ENCODE measurements at regions not wholly inside any gene's neighbourhood (a gene's known extent, or its start where the extent isn't known, plus 50 kb on each side); places are given as distances from the start of the nearest gene placed in this dataset.

DNA sequence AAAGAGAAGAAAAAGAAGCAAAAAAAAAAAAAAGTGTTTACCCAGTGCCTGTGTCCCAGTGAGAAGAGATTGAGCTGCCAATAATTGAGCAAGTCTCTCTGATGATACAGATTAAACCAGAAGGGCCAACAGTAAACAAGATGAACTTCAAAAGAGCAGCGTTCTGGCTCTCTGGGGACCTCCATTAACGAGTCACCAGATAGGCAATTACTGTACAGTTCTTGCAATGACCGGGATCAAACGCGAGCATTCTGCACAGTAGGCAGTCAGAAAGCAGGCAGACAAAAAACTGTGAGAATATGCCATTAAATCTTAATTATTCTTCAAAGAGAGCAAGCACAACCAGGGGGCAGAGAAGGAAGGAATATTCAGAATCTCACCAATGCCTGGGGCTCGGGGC is 626.1 kb downstream of the TMEM114 start (continued):
- TF ChIP-seq RAD21 (IDR thresholded peaks at IDR 0.05 in 1 of 2, conservative IDR thresholded peaks at IDR 0.05 in 1 of 2; ENCODE audit: low read depth in 2 of 2, low read length in 2 of 2) = no peak
- no peak for TF ChIP-seq SP4 (IDR thresholded peaks at IDR 0.05; ENCODE audit: low read length)
- no peak for TF ChIP-seq RNF2 (IDR thresholded peaks at IDR 0.05; ENCODE audit: borderline replicate concordance, low read depth, low read length, missing control alignments, poor library complexity, severe bottlenecking)
- no peak for TF ChIP-seq MAFK (IDR thresholded peaks at IDR 0.05; ENCODE audit: low read depth, low read length)
- no peak for TF ChIP-seq BCL11A (IDR thresholded peaks at IDR 0.05; ENCODE audit: low read depth in 2 of 2, low read length in 2 of 2)
- TF ChIP-seq BACH1 (IDR thresholded peaks at IDR 0.05; ENCODE audit: low read length) = no peak
